Karpas-422 (cell line): ENCODE measurements at regions not wholly inside any gene's neighbourhood (a gene's known extent, or its start where the extent isn't known, plus 50 kb on each side); places are given as distances from the start of the nearest gene placed in this dataset.
"Not testable (repeated sequence)": the region's sequence is repeated elsewhere in the genome, so short reads cannot be mapped to it uniquely, and the experiment has no call there.

Source experiments
- DNase-seq: peaks from one replicate; pipeline ENCODE4 v3.0.0-alpha.2; 2015
- H2AFZ ChIP-seq: fragments of 200-600 bp; sonication (generic); 2 replicates; pipeline ENCODE4 v1.6.1; 2014; ENCODE audit warnings: antibody characterized with exemption, low read length, mixed read lengths
- H3K27ac ChIP-seq: fragments of 200-600 bp; sonication (generic); 2 replicates; pipeline ENCODE4 v1.5.1; 2014; ENCODE audit warnings: mild to moderate bottlenecking, low read length, moderate library complexity
- H3K27me3 ChIP-seq: fragments of 200-600 bp; sonication (generic); 2 replicates; pipeline ENCODE4 v1.6.1; 2014; ENCODE audit warnings: low read length, mixed read lengths
- H3K36me3 ChIP-seq: fragments of 200-600 bp; sonication (generic); 2 replicates; pipeline ENCODE4 v1.6.1; 2014; ENCODE audit warnings: low read length, mixed read lengths; ENCODE audit not compliant: insufficient read depth
- H3K4me1 ChIP-seq: fragments of 200-600 bp; sonication (generic); 2 replicates; pipeline ENCODE4 v1.6.1; 2014; ENCODE audit warnings: mild to moderate bottlenecking, low read length, mixed read lengths
- H3K4me2 ChIP-seq: fragments of 200-600 bp; sonication (generic); 2 replicates; pipeline ENCODE4 v1.6.1; 2014; ENCODE audit warnings: low read length, low read depth, mild to moderate bottlenecking; ENCODE audit not compliant: poor library complexity, severe bottlenecking
- H3K4me3 ChIP-seq: fragments of 200-600 bp; sonication (generic); 2 replicates; pipeline ENCODE4 v1.5.1; 2014; ENCODE audit warnings: mild to moderate bottlenecking, antibody characterized with exemption, low read length, mixed read lengths
- H3K79me2 ChIP-seq: fragments of 200-600 bp; sonication (generic); 2 replicates; pipeline ENCODE4 v1.6.1; 2014; ENCODE audit warnings: mild to moderate bottlenecking, low read length, mixed read lengths
- H3K9ac ChIP-seq: fragments of 200-600 bp; sonication (generic); 2 replicates; pipeline ENCODE4 v1.6.0; 2014; ENCODE audit warnings: low read length
- H3K9me2 ChIP-seq: fragments of 200-600 bp; sonication (generic), shearing (Covaris generic); replicated peaks from 2 replicates; pipeline ENCODE4 v1.6.0; 2014; ENCODE audit warnings: mild to moderate bottlenecking, low read length, moderate library complexity; ENCODE audit not compliant: insufficient read depth
- H3K9me3 ChIP-seq: fragments of 300-700, 200-600 bp; sonication (generic); 2 replicates; pipeline ENCODE4 v1.6.1; 2014; ENCODE audit warnings: low read length, mixed read lengths
- H4K20me1 ChIP-seq: fragments of 200-600 bp; sonication (generic); 2 replicates; pipeline ENCODE4 v1.6.1; 2014; ENCODE audit warnings: mild to moderate bottlenecking, antibody characterized with exemption, low read length, low read depth; ENCODE audit not compliant: insufficient read depth

- no peaks in the 10 kb centered on the region; the same call in 1 of the 2 replicates for H3K27me3 ChIP-seq
- H2AFZ ChIP-seq, result no peak overlapping the region
- no peak overlapping the region for H3K4me3 ChIP-seq
- H3K9me2 ChIP-seq, result no peaks in the 10 kb centered on the region
- H3K9ac ChIP-seq, result no peak overlapping the region
- no peaks in the 10 kb centered on the region for H3K79me2 ChIP-seq
- H3K9me3 ChIP-seq, result no peaks in the 10 kb centered on the region
- no peak for DNase-seq
- H3K4me1 ChIP-seq, result no peaks in the 10 kb centered on the region
- H3K4me2 ChIP-seq, result no peak overlapping the region
- no peaks in the 10 kb centered on the region for H3K36me3 ChIP-seq
- no peaks in the 10 kb centered on the region for H4K20me1 ChIP-seq
- no peak overlapping the region for H3K27ac ChIP-seq
These were observed 372.5 kb downstream of the IL20RB start for GRCh38 chr3:137330246-137330645.

- Histone ChIP-seq H3K36me3 (no peaks in the 10 kb centered on the region), H3K79me2 (no peaks in the 10 kb centered on the region), H4K20me1 (no peaks in the 10 kb centered on the region), H3K4me2 (no peak overlapping the region), H3K4me3 (no peak overlapping the region), H3K9me3 (no peaks in the 10 kb centered on the region), H3K27me3 (no peaks in the 10 kb centered on the region; the same call in 1 of the 2 replicates), H2AFZ (no peak overlapping the region), H3K9me2 (no peaks in the 10 kb centered on the region), H3K27ac (no peak overlapping the region), H3K4me1 (no peaks in the 10 kb centered on the region), H3K9ac (no peak overlapping the region)
- DNase-seq, result no peak
These were observed 374.5 kb downstream of the IL20RB start for GRCh38 chr3:137332297-137332696.

- DNase-seq, result no peak
- Histone ChIP-seq H3K4me2 (no peak overlapping the region), H3K27ac (no peak overlapping the region), H3K36me3 (no peaks in the 10 kb centered on the region), H3K9ac (no peak overlapping the region), H3K9me2 (no peaks in the 10 kb centered on the region), H2AFZ (no peak overlapping the region), H4K20me1 (no peaks in the 10 kb centered on the region), H3K79me2 (no peaks in the 10 kb centered on the region), H3K9me3 (no peaks in the 10 kb centered on the region; the same call in 1 of the 2 replicates), H3K4me1 (no peaks in the 10 kb centered on the region), H3K4me3 (no peak overlapping the region), H3K27me3 (no peaks in the 10 kb centered on the region; the same call in 1 of the 2 replicates)
These were observed 377.7 kb downstream of the IL20RB start for GRCh38 chr3:137335478-137335877.

- not testable (repeated sequence) for H4K20me1 ChIP-seq, H3K9me2 ChIP-seq, H3K4me2 ChIP-seq, H3K9ac ChIP-seq, DNase-seq, H3K4me1 ChIP-seq, H3K4me3 ChIP-seq, H3K79me2 ChIP-seq, H3K36me3 ChIP-seq, H2AFZ ChIP-seq, H3K9me3 ChIP-seq, H3K27ac ChIP-seq, H3K27me3 ChIP-seq
These were observed 380.6 kb downstream of the IL20RB start for GRCh38 chr3:137338400-137338799.

- H3K27ac ChIP-seq, result no peak overlapping the region
- no peak overlapping the region for H2AFZ ChIP-seq
- no peaks in the 10 kb centered on the region for H3K79me2 ChIP-seq
- H3K4me1 ChIP-seq, result no peaks in the 10 kb centered on the region
- H3K9ac ChIP-seq, result no peak overlapping the region
- H3K36me3 ChIP-seq, result no peaks in the 10 kb centered on the region
- no peak overlapping the region for H3K4me2 ChIP-seq
- H3K27me3 ChIP-seq, result no peaks in the 10 kb centered on the region
- no peak overlapping the region for H3K4me3 ChIP-seq
- H3K9me2 ChIP-seq, result 0 out of 2 replicates have a peak, but pooled peaks cover 5% of the 10 kb centered on the region
- no peaks in the 10 kb centered on the region; the same call in 1 of the 2 replicates for H3K9me3 ChIP-seq
- no peak for DNase-seq
- no peaks in the 10 kb centered on the region for H4K20me1 ChIP-seq
These were observed 385.5 kb downstream of the IL20RB start for GRCh38 chr3:137343283-137343682.

GRCh38 chr3:137347132-137347531 lies 389.3 kb downstream of the IL20RB start:
- DNase-seq, result no peak
- Histone ChIP-seq H3K9me3 (no peaks in the 10 kb centered on the region), H3K4me2 (no peak overlapping the region), H3K4me1 (no peaks in the 10 kb centered on the region), H3K4me3 (no peak overlapping the region), H3K9me2 (0 out of 2 replicates have a peak, but pooled peaks cover 5% of the 10 kb centered on the region), H2AFZ (no peak overlapping the region), H3K27me3 (no peaks in the 10 kb centered on the region), H3K9ac (no peak overlapping the region), H3K36me3 (no peaks in the 10 kb centered on the region), H3K79me2 (no peaks in the 10 kb centered on the region), H3K27ac (no peak overlapping the region), H4K20me1 (no peaks in the 10 kb centered on the region)

- H3K4me3 ChIP-seq, result no peak overlapping the region
- no peak for DNase-seq
- H3K4me2 ChIP-seq, result no peak overlapping the region
- no peak overlapping the region for H3K27ac ChIP-seq
- no peak overlapping the region for H2AFZ ChIP-seq
- H3K4me1 ChIP-seq, result no peaks in the 10 kb centered on the region
- H3K27me3 ChIP-seq, result no peaks in the 10 kb centered on the region
- H3K9me3 ChIP-seq, result no peaks in the 10 kb centered on the region
- H3K9ac ChIP-seq, result no peak overlapping the region
- H3K79me2 ChIP-seq, result no peaks in the 10 kb centered on the region
- H3K9me2 ChIP-seq, result 0 out of 2 replicates have a peak, but pooled peaks cover 5% of the 10 kb centered on the region
- no peaks in the 10 kb centered on the region for H3K36me3 ChIP-seq
- no peaks in the 10 kb centered on the region for H4K20me1 ChIP-seq
These were observed 390.1 kb downstream of the IL20RB start for GRCh38 chr3:137347817-137348368.

- no peaks in the 10 kb centered on the region for H3K79me2 ChIP-seq
- H3K4me1 ChIP-seq, result no peaks in the 10 kb centered on the region
- H3K9ac ChIP-seq, result no peak overlapping the region
- no peaks in the 10 kb centered on the region for H3K36me3 ChIP-seq
- H3K4me3 ChIP-seq, result no peak overlapping the region
- no peaks in the 10 kb centered on the region for H3K9me3 ChIP-seq
- no peak overlapping the region for H2AFZ ChIP-seq
- 0 out of 2 replicates have a peak, but pooled peaks cover 3% of the 10 kb centered on the region for H3K9me2 ChIP-seq
- DNase-seq, result no peak
- no peaks in the 10 kb centered on the region for H3K27me3 ChIP-seq
- H4K20me1 ChIP-seq, result no peaks in the 10 kb centered on the region
- no peak overlapping the region for H3K27ac ChIP-seq
- no peak overlapping the region for H3K4me2 ChIP-seq
These were observed 391.2 kb downstream of the IL20RB start for GRCh38 chr3:137348936-137349335.
